ENCODE measurements at regions not wholly inside any gene's neighbourhood (a gene's known extent, or its start where the extent isn't known, plus 50 kb on each side); places are given as distances from the start of the nearest gene placed in this dataset.
"Not testable (repeated sequence)": the region's sequence is repeated elsewhere in the genome, so short reads cannot be mapped to it uniquely, and the experiment has no call there.

GRCh38 chr18:67139899-67140298 lies 376.6 kb downstream of the DSEL start:
- DNase-seq (ENCODE audit: low read depth) = no peak

DNA sequence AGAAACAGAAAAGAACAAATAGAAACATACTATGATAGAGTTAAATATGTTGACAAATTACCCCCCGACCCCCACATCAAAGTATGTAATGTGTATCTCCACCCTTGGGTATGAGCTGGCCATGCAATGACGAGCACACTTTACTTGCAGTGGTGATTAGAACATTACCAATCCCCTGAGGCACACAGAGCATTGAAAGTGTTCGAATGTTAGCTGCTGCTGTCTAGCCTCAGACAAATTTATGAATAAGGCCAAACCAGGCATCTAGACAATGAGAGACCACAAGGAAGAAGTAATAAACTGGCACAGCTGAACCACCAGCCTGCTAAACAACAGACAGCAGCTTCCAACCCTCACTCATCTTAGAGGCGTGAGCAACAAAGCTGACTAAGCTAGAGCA lies 380.5 kb downstream of the DSEL start:
- DNase-seq (ENCODE audit: low read depth) = no peak

GRCh38 chr18:67134911-67135310 lies 381.6 kb downstream of the DSEL start:
- DNase-seq (ENCODE audit: low read depth) = no peak

DNA sequence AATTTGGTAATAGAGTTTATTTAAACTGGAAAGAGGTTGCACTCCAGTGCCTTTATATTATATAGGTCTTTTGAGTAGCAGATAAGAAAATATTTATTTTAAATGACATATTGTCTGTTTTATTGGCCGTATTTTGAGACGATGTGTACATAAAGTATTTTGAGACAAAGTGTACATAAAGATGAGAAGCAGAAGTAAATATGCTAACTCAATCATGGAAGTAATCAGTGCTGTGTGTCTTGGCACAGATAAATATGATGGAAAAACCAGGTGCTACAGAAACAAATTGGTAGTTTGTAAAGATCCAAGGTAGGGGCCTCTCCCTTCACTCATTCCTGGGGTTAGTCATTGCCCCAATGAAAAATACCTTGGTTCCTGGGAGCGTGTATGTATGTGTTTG lies 382.9 kb downstream of the DSEL start:
- DNase-seq (ENCODE audit: low read depth) = no peak

DNA sequence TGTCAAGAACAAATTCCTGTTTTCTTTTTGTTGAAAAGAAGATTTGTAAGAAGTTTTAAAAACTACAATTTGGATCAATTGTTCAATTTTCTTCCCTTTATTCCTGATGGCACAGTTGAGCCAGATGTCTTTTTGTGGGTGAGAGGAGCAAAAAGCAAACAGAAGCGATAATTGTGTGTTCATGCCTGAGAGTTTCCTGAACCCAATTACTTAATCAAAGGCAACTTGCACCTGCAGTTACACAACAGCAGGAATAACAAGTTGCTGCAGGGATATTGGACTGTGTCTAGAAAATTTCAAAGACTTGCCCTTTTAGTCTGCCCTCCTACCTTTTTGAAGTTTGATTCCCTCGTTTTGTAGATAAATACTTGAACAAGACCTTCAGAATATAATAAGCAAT lies 383.6 kb downstream of the DSEL start:
- no peak for DNase-seq (ENCODE audit: low read depth)

- no peak for DNase-seq (ENCODE audit: low read depth)
Observed at GRCh38 chr18:67131498-67131897, 385.0 kb downstream of the DSEL start.

DNA sequence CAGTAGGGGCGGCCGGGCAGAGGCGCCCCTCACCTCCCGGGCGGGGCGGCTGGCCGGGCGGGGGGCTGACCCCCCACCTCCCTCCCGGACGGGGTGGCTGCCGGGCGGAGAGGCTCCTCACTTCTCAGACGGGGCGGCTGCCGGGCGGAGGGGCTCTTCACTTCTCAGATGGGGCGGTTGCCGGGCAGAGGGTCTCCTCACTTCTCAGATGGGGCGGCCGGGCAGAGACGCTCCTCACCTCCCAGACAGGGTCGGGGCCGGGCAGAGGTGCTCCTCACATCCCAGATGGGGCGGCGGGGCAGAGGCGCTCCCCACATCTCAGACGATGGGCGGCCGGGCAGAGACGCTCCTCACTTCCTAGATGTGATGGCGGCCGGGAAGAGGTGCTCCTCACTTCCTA lies 389.8 kb downstream of the DSEL start:
- not testable (repeated sequence) for DNase-seq (ENCODE audit: low read depth)

- no peak for DNase-seq (ENCODE audit: low read depth)
Observed at GRCh38 chr18:67123901-67124300, 392.6 kb downstream of the DSEL start.

DNA sequence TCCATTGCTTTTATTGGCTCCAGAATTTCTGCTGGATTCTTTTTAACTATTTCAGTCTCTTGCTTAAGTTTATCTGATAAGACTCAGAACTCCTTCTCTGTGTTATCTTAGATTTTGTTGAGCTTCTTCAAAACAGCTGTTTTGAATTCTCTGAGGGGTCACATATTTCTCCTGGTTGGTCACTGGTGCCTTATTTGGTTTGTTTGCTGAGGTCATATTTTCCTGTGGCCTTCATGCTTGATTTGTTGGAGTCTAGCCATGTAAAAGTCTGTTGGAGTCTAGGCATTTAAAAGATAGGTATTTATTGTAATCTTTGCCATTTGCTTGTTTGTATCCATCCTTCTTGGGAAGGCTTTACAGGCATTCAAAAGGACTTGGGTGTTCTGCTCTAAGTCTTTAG lies 398.7 kb downstream of the DSEL start:
- DNase-seq (ENCODE audit: low read depth) = peak; percentile 1

GRCh38 chr18:67109535-67109934 lies 407.0 kb downstream of the DSEL start:
- no peak for DNase-seq (ENCODE audit: low read depth)

DNA sequence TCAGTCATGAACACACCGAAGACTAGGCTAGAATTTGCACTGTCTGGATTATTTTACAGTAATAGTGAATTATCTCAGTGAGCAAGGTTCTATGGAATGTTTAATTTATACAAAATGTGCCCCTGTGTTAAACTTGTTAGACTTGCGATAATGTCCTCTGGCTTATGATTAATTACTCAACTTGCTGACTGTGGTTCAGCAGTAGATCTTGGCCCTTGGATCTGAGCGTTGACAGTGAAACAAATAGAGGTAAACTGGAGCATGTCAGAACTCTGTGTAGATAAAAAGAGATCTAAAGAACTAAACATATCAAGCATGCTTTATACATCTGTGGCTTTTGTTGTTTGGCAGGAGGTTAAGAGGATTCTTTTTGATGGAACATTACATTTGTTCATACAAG lies 407.6 kb downstream of the DSEL start:
- peak; percentile 26 for DNase-seq (ENCODE audit: low read depth)

GRCh38 chr18:67104700-67105284 lies 411.7 kb downstream of the DSEL start:
- DNase-seq (ENCODE audit: low read depth) = peak; percentile 75

DNA sequence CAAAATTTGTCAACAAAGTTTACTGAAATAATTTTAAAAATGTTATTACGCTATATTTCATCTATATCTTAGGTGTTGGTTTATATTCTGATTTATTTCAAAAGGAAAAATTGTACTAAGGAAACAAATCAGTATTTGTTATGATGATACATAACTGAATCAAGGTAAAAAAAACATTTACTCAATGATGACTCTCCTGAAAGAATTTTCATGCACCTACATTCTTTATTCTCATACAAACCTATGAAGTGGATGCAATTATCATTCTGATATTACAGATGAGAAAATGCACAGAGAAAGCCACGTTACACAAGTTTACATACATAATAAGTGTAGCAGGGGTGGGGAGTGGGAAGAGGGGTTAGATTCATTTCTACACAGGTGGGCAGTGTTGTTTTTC lies 422.4 kb downstream of the DSEL start:
- no peak for DNase-seq (ENCODE audit: low read depth)

GRCh38 chr18:67092141-67092540 lies 424.4 kb downstream of the DSEL start:
- no peak for DNase-seq (ENCODE audit: low read depth)

GRCh38 chr18:67081482-67082211 lies 434.9 kb downstream of the DSEL start:
- DNase-seq (ENCODE audit: low read depth) = no peak

DNA sequence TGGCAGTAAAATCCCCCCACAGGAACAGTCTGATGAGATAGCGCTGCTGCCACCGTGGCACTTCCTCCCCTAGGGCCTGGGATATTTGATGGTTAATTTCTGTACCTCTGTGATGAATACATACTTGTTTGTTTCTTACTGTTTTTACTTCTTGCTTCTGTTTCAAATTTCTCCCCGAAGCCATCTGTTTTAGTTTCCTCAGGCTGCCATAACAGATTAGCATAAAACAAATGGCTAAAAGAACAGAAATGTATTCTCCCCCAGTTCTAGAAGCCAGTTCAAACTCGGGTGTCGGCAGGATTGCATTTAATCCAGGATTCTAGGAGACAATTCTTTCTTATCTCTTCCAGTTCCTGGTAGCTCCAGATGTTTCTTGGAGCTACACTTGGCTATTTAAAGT lies 435.9 kb downstream of the DSEL start:
- DNase-seq (ENCODE audit: low read depth) = no peak

DNA sequence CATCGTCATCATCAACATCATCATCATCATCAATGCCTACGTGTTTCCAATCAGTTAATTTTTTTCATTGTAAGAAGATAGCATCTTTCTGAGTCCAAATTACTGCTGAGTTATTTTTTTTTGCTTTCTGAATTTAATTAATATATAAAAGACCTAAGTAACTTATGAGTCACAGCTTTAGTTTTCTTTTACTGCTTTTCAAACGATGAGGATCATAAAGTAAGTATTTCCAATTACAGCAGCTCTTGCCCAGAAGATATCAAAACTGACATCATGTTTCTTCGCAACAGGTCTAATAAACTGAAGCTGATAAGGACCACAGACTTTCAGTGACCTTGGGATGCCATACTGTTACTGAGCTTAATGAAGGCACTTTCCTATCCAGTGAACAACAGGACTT lies 442.2 kb downstream of the DSEL start:
- DNase-seq (ENCODE audit: low read depth) = no peak

DNA sequence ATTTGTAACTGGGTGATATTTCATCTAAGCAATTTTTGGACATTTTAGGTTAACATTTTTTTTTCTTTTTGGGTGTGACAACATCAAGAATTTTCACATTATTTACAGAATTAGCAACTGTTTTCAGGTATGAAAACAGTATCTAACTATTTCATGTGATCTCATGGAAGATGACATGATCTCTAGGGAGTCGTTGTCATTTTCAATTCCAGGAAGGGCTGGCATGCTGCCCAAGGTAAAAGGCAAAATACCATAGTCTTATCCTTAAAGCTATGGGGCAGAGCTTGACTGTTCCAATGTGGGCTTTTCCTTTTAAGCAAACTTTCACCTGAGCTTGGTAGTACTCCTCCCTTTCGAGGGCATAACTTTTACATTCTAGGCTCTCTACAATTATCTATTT lies 443.7 kb downstream of the DSEL start:
- no peak for DNase-seq (ENCODE audit: low read depth)

GRCh38 chr18:67068608-67069007 lies 447.9 kb downstream of the DSEL start:
- DNase-seq (ENCODE audit: low read depth) = no peak

DNA sequence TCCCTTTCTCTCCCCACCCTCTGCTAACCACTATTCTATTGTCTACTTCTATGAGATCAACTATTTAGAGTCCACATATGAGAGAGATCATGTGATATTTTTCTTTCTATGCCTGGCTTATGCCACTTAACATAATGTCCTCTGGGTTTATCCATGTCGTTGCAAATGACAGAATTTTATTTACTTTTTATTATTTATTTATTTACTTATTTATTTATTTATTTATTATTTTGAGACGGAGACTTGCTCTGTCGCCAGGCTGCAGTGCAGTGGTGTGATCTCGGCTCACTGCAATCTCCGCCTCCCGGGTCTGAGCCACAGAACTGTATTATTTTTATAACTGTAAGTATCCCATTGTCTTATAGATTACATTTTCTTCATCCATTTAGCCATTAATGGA lies 443.4 kb upstream of the CDH19 start:
- DNase-seq (ENCODE audit: low read depth) = no peak

DNA sequence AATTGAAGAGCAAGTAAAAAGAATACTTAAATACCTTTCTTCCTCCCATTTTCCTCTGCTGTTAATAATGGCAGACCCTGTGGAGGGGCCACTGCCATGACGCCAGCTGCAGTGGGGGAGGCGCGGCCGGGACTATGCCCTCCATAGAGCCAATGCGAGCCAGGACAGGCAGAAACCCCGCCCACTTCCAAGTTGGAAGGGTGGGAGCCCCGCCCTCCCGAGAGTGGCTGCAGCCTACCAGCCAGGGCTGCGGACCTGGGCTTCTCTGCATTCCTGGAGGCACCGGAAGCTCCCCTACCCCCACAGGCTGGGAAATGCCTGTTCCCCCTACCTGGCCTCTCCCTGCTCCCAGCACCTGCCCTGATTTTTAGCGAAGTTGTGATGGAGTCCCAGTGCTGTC lies 439.4 kb upstream of the CDH19 start:
- no peak for DNase-seq (ENCODE audit: low read depth)

- no peak for DNase-seq (ENCODE audit: low read depth)
Observed at GRCh38 chr18:67041334-67041733, 437.4 kb upstream of the CDH19 start.

- no peak for DNase-seq (ENCODE audit: low read depth)
Observed at GRCh38 chr18:67035026-67035425, 431.1 kb upstream of the CDH19 start.

DNA sequence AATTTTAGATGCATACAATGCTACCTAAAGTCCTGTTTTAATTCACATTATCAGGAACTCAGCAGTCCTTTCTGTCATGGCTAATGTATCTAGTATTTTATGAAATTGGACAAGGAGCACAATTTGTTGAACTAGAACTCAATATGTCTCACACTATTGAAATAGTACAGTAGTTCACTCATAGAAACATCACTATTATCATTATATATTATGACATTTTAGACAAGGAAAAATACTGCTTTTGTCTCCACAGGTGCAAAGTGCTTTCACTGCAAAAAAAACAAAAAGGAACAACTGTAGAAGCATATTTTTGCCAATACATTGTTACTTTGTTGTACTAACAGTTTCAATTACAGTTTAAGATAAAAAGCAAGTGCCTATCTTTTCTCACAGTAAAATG lies 419.2 kb upstream of the CDH19 start:
- no peak for DNase-seq (ENCODE audit: low read depth)
